ENCODE measurements at regions not wholly inside any gene's neighbourhood (a gene's known extent, or its start where the extent isn't known, plus 50 kb on each side); places are given as distances from the start of the nearest gene placed in this dataset.

GRCh38 chr2:66692521-66693054 lies 257.7 kb downstream of the MEIS1 start:
- in situ Hi-C loops (cut with MboI) (no loop called here), intact Hi-C loops (cut with micrococcal nuclease; ENCODE audit: unreplicated experiment) (no loop called here)
- ATAC-seq: no peak
- no peak overlapping the region for H3K27ac ChIP-seq (ENCODE audit: control insufficient read depth, insufficient read depth)
- POLR2A ChIA-PET: no interaction called here
- SMC1A ChIA-PET (ENCODE audit: uncharacterized antibody, unreplicated experiment): no interaction called here
- no peak for DNase-seq (ENCODE audit: low read depth, low spot score)
- no peaks in the 10 kb centered on the region for H3K4me1 ChIP-seq (ENCODE audit: control insufficient read depth, insufficient read depth, low read length)
- no peaks in the 10 kb centered on the region for H3K79me2 ChIP-seq (ENCODE audit: control insufficient read depth, insufficient read depth, low read length)
- no peaks in the 10 kb centered on the region for H4K20me1 ChIP-seq (ENCODE audit: control insufficient read depth, insufficient read depth)
- H3K4me2 ChIP-seq (ENCODE audit: control insufficient read depth, insufficient read depth): no peak overlapping the region
- 14% methylated on average over 7 of the region's 7 CpGs for WGBS (ENCODE audit: insufficient coverage, insufficient replicate concordance, low lambda C conversion rate, missing lambda C conversion rate)
- no peaks in the 10 kb centered on the region for H3K36me3 ChIP-seq (ENCODE audit: control insufficient read depth in 2 of 2, insufficient read depth in 2 of 2, low read length in 1 of 2)
- no peak for TF ChIP-seq RELA (IDR thresholded peaks at IDR 0.05; ENCODE audit: borderline replicate concordance, partially characterized antibody)
- TF ChIP-seq LARP7 (IDR thresholded peaks at IDR 0.05): no peak
- no peak for TF ChIP-seq SMC3 (IDR thresholded peaks at IDR 0.05; ENCODE audit: borderline replicate concordance, low read length)
- no peak for TF ChIP-seq RAD51 (IDR thresholded peaks at IDR 0.05)
- TF ChIP-seq, protein P1, sequence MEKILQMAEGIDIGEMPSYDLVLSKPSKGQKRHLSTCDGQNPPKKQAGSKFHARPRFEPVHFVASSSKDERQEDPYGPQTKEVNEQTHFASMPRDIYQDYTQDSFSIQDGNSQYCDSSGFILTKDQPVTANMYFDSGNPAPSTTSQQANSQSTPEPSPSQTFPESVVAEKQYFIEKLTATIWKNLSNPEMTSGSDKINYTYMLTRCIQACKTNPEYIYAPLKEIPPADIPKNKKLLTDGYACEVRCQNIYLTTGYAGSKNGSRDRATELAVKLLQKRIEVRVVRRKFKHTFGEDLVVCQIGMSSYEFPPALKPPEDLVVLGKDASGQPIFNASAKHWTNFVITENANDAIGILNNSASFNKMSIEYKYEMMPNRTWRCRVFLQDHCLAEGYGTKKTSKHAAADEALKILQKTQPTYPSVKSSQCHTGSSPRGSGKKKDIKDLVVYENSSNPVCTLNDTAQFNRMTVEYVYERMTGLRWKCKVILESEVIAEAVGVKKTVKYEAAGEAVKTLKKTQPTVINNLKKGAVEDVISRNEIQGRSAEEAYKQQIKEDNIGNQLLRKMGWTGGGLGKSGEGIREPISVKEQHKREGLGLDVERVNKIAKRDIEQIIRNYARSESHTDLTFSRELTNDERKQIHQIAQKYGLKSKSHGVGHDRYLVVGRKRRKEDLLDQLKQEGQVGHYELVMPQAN (conservative IDR thresholded peaks at IDR 0.05): no peak
- TF ChIP-seq EZH2 (IDR thresholded peaks at IDR 0.05; ENCODE audit: borderline replicate concordance, control insufficient read depth, low read depth, low read length): no peak
- TF ChIP-seq, protein P2, sequence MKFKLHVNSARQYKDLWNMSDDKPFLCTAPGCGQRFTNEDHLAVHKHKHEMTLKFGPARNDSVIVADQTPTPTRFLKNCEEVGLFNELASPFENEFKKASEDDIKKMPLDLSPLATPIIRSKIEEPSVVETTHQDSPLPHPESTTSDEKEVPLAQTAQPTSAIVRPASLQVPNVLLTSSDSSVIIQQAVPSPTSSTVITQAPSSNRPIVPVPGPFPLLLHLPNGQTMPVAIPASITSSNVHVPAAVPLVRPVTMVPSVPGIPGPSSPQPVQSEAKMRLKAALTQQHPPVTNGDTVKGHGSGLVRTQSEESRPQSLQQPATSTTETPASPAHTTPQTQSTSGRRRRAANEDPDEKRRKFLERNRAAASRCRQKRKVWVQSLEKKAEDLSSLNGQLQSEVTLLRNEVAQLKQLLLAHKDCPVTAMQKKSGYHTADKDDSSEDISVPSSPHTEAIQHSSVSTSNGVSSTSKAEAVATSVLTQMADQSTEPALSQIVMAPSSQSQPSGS (IDR thresholded peaks at IDR 0.05; ENCODE audit: low read length): no peak
- TF ChIP-seq, protein P3, sequence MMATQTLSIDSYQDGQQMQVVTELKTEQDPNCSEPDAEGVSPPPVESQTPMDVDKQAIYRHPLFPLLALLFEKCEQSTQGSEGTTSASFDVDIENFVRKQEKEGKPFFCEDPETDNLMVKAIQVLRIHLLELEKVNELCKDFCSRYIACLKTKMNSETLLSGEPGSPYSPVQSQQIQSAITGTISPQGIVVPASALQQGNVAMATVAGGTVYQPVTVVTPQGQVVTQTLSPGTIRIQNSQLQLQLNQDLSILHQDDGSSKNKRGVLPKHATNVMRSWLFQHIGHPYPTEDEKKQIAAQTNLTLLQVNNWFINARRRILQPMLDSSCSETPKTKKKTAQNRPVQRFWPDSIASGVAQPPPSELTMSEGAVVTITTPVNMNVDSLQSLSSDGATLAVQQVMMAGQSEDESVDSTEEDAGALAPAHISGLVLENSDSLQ (IDR thresholded peaks at IDR 0.05): no peak
- no peak for TF ChIP-seq NR2C2 (IDR thresholded peaks at IDR 0.05; ENCODE audit: borderline replicate concordance, control insufficient read depth, insufficient read length, low read depth)
- TF ChIP-seq, protein P4, sequence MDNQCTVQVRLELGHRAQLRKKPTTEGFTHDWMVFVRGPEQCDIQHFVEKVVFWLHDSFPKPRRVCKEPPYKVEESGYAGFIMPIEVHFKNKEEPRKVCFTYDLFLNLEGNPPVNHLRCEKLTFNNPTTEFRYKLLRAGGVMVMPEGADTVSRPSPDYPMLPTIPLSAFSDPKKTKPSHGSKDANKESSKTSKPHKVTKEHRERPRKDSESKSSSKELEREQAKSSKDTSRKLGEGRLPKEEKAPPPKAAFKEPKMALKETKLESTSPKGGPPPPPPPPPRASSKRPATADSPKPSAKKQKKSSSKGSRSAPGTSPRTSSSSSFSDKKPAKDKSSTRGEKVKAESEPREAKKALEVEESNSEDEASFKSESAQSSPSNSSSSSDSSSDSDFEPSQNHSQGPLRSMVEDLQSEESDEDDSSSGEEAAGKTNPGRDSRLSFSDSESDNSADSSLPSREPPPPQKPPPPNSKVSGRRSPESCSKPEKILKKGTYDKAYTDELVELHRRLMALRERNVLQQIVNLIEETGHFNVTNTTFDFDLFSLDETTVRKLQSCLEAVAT (IDR thresholded peaks at IDR 0.05): no peak
- TF ChIP-seq, protein P5, sequence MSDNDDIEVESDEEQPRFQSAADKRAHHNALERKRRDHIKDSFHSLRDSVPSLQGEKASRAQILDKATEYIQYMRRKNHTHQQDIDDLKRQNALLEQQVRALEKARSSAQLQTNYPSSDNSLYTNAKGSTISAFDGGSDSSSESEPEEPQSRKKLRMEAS (IDR thresholded peaks at IDR 0.05; ENCODE audit: low read depth, low read length): no peak
- TF ChIP-seq MEF2B (IDR thresholded peaks at IDR 0.05; ENCODE audit: partially characterized antibody, poor library complexity, severe bottlenecking): no peak
- TF ChIP-seq TAF1 (IDR thresholded peaks at IDR 0.05; ENCODE audit: borderline replicate concordance, low read depth, low read length): no peak
- TF ChIP-seq CBX3 (IDR thresholded peaks at IDR 0.05; ENCODE audit: borderline replicate concordance, low read depth): no peak
- no peak for TF ChIP-seq FOXM1 (IDR thresholded peaks at IDR 0.05; ENCODE audit: low read depth, low read length)
- TF ChIP-seq RCOR1 (conservative IDR thresholded peaks at IDR 0.05; ENCODE audit: low read depth, low read length): no peak
- no peak for TF ChIP-seq POLR2A (IDR thresholded peaks at IDR 0.05; ENCODE audit: low read depth, low read length)
- H3K27me3 ChIP-seq (replicated peaks in 1 of 2; ENCODE audit: control insufficient read depth in 2 of 2, insufficient read depth in 2 of 2, low read length in 1 of 2): no peaks in the 10 kb centered on the region
- RAD21 ChIA-PET (ENCODE audit: unreplicated experiment): no interaction called here
- CTCF ChIA-PET: no interaction called here
- FAIRE-seq: no peak
- no peak overlapping the region for H3K4me3 ChIP-seq
- BruUV-seq (replicated peaks): no TSS peak
- no peak overlapping the region for H2AFZ ChIP-seq (ENCODE audit: control insufficient read depth, low read depth, low read length)
- no peaks in the 10 kb centered on the region for H3K9me3 ChIP-seq (replicated peaks; ENCODE audit: control insufficient read depth, insufficient read depth, low read length)
- no peak overlapping the region for H3K9ac ChIP-seq (ENCODE audit: control insufficient read depth, insufficient read depth, low read length)

Measured in GM12878 (cell line).